ENCODE measurements at regions not wholly inside any gene's neighbourhood (a gene's known extent, or its start where the extent isn't known, plus 50 kb on each side); places are given as distances from the start of the nearest gene placed in this dataset.

GRCh38 chr11:122207505-122207904, 91.5 kb upstream of the BLID start:
- Histone ChIP-seq H3K4me3 (ENCODE audit: low read length) (peak overlapping the region; percentile 72), H3K4me1 (ENCODE audit: control insufficient read depth, insufficient read depth, low read length) (peaks cover 78% of the 10 kb centered on the region), H3K27me3 (replicated peaks; ENCODE audit: control insufficient read depth, insufficient read depth, low read length) (no peaks in the 10 kb centered on the region), H3K36me3 (ENCODE audit: control insufficient read depth, insufficient read depth, low read length, severe bottlenecking) (no peaks in the 10 kb centered on the region), H3K9me3 (ENCODE audit: control insufficient read depth, low read length) (no peaks in the 10 kb centered on the region), H3K9ac (ENCODE audit: low read length) (peak overlapping the region; percentile 85)
- DNase-seq (ENCODE audit: low read depth), result peak; percentile 86

GRCh38 chr11:122205036-122205435, 89.0 kb upstream of the BLID start:
- Histone ChIP-seq H3K27me3 (replicated peaks; ENCODE audit: control insufficient read depth, insufficient read depth, low read length) (no peaks in the 10 kb centered on the region), H3K36me3 (ENCODE audit: control insufficient read depth, insufficient read depth, low read length, severe bottlenecking) (no peaks in the 10 kb centered on the region), H3K9me3 (ENCODE audit: control insufficient read depth, low read length) (no peaks in the 10 kb centered on the region), H3K9ac (ENCODE audit: low read length) (peak overlapping the region; percentile 85), H3K4me3 (ENCODE audit: low read length) (peak overlapping the region; percentile 72), H3K4me1 (ENCODE audit: control insufficient read depth, insufficient read depth, low read length) (peaks cover 85% of the 10 kb centered on the region)
- peak; percentile 57 for DNase-seq (ENCODE audit: low read depth)

- Histone ChIP-seq H3K36me3 (ENCODE audit: control insufficient read depth, insufficient read depth, low read length, severe bottlenecking) (no peaks in the 10 kb centered on the region), H3K27me3 (replicated peaks; ENCODE audit: control insufficient read depth, insufficient read depth, low read length) (no peaks in the 10 kb centered on the region), H3K9ac (ENCODE audit: low read length) (peak overlapping the region; percentile 85), H3K4me3 (ENCODE audit: low read length) (no peak overlapping the region), H3K9me3 (ENCODE audit: control insufficient read depth, low read length) (no peaks in the 10 kb centered on the region), H3K4me1 (ENCODE audit: control insufficient read depth, insufficient read depth, low read length) (peaks cover 83% of the 10 kb centered on the region)
- no peak for DNase-seq (ENCODE audit: low read depth)
These were observed 88.2 kb upstream of the BLID start for GRCh38 chr11:122204206-122204605.

- H3K4me1 ChIP-seq (ENCODE audit: control insufficient read depth, insufficient read depth, low read length), result peaks cover 78% of the 10 kb centered on the region
- no peaks in the 10 kb centered on the region for H3K27me3 ChIP-seq (replicated peaks; ENCODE audit: control insufficient read depth, insufficient read depth, low read length)
- H3K36me3 ChIP-seq (ENCODE audit: control insufficient read depth, insufficient read depth, low read length, severe bottlenecking), result no peaks in the 10 kb centered on the region
- peak overlapping the region; percentile 81 for H3K4me3 ChIP-seq (ENCODE audit: low read length)
- no peaks in the 10 kb centered on the region for H3K9me3 ChIP-seq (ENCODE audit: control insufficient read depth, low read length)
- peak overlapping the region; percentile 91 for H3K9ac ChIP-seq (ENCODE audit: low read length)
- peak; percentile 92 for DNase-seq (ENCODE audit: low read depth)
These were observed 87.0 kb upstream of the BLID start for GRCh38 chr11:122202951-122203456.

- H3K4me1 ChIP-seq (ENCODE audit: control insufficient read depth, insufficient read depth, low read length), result peaks cover 78% of the 10 kb centered on the region
- peak overlapping the region; percentile 91 for H3K9ac ChIP-seq (ENCODE audit: low read length)
- no peaks in the 10 kb centered on the region for H3K36me3 ChIP-seq (ENCODE audit: control insufficient read depth, insufficient read depth, low read length, severe bottlenecking)
- no peaks in the 10 kb centered on the region for H3K9me3 ChIP-seq (ENCODE audit: control insufficient read depth, low read length)
- peak; percentile 69 for DNase-seq (ENCODE audit: low read depth)
- peak overlapping the region; percentile 81 for H3K4me3 ChIP-seq (ENCODE audit: low read length)
- no peaks in the 10 kb centered on the region for H3K27me3 ChIP-seq (replicated peaks; ENCODE audit: control insufficient read depth, insufficient read depth, low read length)
These were observed 86.3 kb upstream of the BLID start for GRCh38 chr11:122202161-122202950.

- peak overlapping the region; percentile 74 for H3K4me3 ChIP-seq (ENCODE audit: low read length)
- no peak for DNase-seq (ENCODE audit: low read depth)
- peaks cover 79% of the 10 kb centered on the region for H3K4me1 ChIP-seq (ENCODE audit: control insufficient read depth, insufficient read depth, low read length)
- H3K36me3 ChIP-seq (ENCODE audit: control insufficient read depth, insufficient read depth, low read length, severe bottlenecking), result no peaks in the 10 kb centered on the region
- no peaks in the 10 kb centered on the region for H3K9me3 ChIP-seq (ENCODE audit: control insufficient read depth, low read length)
- no peaks in the 10 kb centered on the region for H3K27me3 ChIP-seq (replicated peaks; ENCODE audit: control insufficient read depth, insufficient read depth, low read length)
- H3K9ac ChIP-seq (ENCODE audit: low read length), result peak overlapping the region; percentile 80
These were observed 85.1 kb upstream of the BLID start for GRCh38 chr11:122201106-122201505.

GRCh38 chr11:122199661-122200060, 83.6 kb upstream of the BLID start:
- Histone ChIP-seq H3K27me3 (replicated peaks; ENCODE audit: control insufficient read depth, insufficient read depth, low read length) (no peaks in the 10 kb centered on the region), H3K9me3 (ENCODE audit: control insufficient read depth, low read length) (no peaks in the 10 kb centered on the region), H3K4me1 (ENCODE audit: control insufficient read depth, insufficient read depth, low read length) (peaks cover 73% of the 10 kb centered on the region), H3K4me3 (ENCODE audit: low read length) (peak overlapping the region; percentile 4), H3K9ac (ENCODE audit: low read length) (no peak overlapping the region), H3K36me3 (ENCODE audit: control insufficient read depth, insufficient read depth, low read length, severe bottlenecking) (no peaks in the 10 kb centered on the region)
- DNase-seq (ENCODE audit: low read depth), result no peak

GRCh38 chr11:122198291-122198983, 82.4 kb upstream of the BLID start:
- peaks cover 66% of the 10 kb centered on the region for H3K4me1 ChIP-seq (ENCODE audit: control insufficient read depth, insufficient read depth, low read length)
- DNase-seq (ENCODE audit: low read depth), result peak; percentile 36
- no peaks in the 10 kb centered on the region for H3K36me3 ChIP-seq (ENCODE audit: control insufficient read depth, insufficient read depth, low read length, severe bottlenecking)
- H3K4me3 ChIP-seq (ENCODE audit: low read length), result peak overlapping the region; percentile 2
- no peaks in the 10 kb centered on the region for H3K9me3 ChIP-seq (ENCODE audit: control insufficient read depth, low read length)
- peak overlapping the region; percentile 53 for H3K9ac ChIP-seq (ENCODE audit: low read length)
- H3K27me3 ChIP-seq (replicated peaks; ENCODE audit: control insufficient read depth, insufficient read depth, low read length), result no peaks in the 10 kb centered on the region

GRCh38 chr11:122197066-122197987, 81.3 kb upstream of the BLID start:
- Histone ChIP-seq H3K9ac (ENCODE audit: low read length) (peak overlapping the region; percentile 57), H3K4me3 (ENCODE audit: low read length) (no peak overlapping the region), H3K36me3 (ENCODE audit: control insufficient read depth, insufficient read depth, low read length, severe bottlenecking) (no peaks in the 10 kb centered on the region), H3K4me1 (ENCODE audit: control insufficient read depth, insufficient read depth, low read length) (peaks cover 67% of the 10 kb centered on the region), H3K27me3 (replicated peaks; ENCODE audit: control insufficient read depth, insufficient read depth, low read length) (no peaks in the 10 kb centered on the region), H3K9me3 (ENCODE audit: control insufficient read depth, low read length) (no peaks in the 10 kb centered on the region)
- DNase-seq (ENCODE audit: low read depth), result peak; percentile 97

- Histone ChIP-seq H3K9ac (ENCODE audit: low read length) (peak overlapping the region; percentile 57), H3K9me3 (ENCODE audit: control insufficient read depth, low read length) (no peaks in the 10 kb centered on the region), H3K36me3 (ENCODE audit: control insufficient read depth, insufficient read depth, low read length, severe bottlenecking) (no peaks in the 10 kb centered on the region), H3K27me3 (replicated peaks; ENCODE audit: control insufficient read depth, insufficient read depth, low read length) (no peaks in the 10 kb centered on the region), H3K4me1 (ENCODE audit: control insufficient read depth, insufficient read depth, low read length) (peaks cover 72% of the 10 kb centered on the region), H3K4me3 (ENCODE audit: low read length) (no peak overlapping the region)
- no peak for DNase-seq (ENCODE audit: low read depth)
These were observed 79.8 kb upstream of the BLID start for GRCh38 chr11:122195790-122196189.

Data from adipocyte (in vitro differentiated cells).